HG03139 (cell line): ENCODE measurements at regions not wholly inside any gene's neighbourhood (a gene's known extent, or its start where the extent isn't known, plus 50 kb on each side); places are given as distances from the start of the nearest gene placed in this dataset.

Experiments used
- ATAC-seq: cut with Tn5 transposase; IDR thresholded peaks from one replicate; pipeline ENCODE4 v1.9.1; 2021; ENCODE audit not compliant: unreplicated experiment

GRCh38 chr6:124877468-124877867 is 84.8 kb upstream of the RNF217 start:
- no peak for ATAC-seq

DNA sequence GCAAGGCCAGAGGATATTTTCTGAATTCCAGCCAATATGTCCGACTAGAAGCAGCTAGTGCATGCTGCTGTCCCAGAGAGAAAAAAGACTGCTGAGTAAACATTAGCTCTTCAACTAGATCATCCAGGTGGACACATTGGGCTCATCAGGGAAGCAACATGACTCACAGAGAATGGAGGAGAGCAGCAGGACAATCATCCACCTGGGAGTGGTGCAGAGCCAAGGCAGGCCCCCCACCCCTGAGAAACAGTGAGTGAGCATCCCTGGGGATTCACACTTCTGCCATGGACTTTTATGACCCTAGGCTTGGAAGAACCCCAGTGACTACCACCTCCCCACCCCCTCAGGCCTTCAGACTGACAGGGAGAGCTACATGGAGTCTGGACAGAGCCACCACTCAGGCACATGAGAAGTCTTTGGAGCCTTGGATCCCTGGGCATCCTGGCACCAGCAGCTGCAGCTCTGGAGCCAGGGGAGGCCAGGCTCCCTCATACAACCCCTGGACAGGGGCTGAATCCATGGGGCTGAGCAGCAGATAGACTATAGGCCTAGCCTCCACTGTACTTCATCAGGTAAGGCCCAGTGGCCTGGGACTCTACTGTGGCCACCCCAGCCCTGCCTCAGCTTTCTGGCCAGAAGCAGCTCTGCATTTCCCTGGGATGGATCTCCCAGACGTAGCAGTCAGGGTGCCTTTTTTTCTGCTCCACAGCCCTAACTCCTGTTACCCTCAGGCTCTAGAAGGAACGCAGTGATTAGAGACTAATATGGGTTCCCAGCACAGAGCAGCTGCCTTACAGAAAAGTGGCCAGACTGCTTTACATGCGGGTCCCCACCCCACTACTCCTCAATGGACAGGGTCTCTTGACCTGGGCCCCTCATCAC is 82.9 kb upstream of the RNF217 start:
- ATAC-seq: no peak

DNA sequence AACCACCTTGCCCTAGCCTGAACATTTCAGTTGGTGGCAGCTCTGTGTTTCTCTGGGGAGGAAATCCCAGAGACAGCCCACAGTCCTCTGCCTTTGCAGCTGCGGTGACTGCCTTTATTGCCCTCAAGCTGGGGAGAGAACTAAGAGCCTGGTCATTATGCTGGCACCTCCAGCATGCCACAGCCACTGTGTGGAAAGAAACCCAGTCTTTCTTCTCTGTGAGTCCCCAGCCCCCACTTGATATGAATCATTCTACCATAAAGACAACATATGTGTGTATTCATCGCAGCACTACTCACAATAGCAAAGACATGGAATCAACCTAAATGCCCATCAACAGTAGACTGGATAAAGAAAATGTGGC is 82.3 kb upstream of the RNF217 start:
- no peak for ATAC-seq

DNA sequence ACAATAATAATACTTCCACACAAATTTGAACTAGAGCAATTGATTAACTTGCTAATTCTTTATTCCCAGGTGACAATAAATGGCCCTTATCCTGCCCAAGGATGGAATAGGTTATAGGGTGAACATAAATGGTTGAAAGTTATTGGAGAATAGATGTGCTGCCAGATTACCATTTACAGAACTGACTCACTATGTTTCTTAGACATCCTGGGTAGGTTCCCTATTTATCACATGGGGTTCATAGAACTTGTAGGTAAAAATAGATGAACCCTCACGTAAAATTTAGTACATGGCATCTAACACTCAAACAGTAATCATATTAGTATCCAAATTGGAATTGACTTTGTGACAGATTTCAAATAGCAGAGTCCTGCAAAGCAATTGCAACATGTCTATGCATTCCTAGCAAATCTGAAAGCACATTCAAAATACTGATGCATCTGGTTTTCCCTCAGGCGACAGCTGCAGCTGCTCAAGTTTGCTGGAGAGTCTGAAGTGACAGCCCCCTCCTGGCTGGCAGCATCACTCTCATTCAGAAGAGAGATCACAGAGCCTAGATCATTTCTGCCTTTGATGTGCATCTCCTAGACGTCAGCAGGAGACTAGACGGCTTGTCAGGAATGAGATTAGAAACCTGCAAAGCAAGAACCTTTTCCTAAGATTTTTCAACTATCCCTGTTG is 80.2 kb upstream of the RNF217 start:
- ATAC-seq: peak; percentile 69

- no peak for ATAC-seq
Observed at GRCh38 chr6:124882579-124883393, 79.5 kb upstream of the RNF217 start.

DNA sequence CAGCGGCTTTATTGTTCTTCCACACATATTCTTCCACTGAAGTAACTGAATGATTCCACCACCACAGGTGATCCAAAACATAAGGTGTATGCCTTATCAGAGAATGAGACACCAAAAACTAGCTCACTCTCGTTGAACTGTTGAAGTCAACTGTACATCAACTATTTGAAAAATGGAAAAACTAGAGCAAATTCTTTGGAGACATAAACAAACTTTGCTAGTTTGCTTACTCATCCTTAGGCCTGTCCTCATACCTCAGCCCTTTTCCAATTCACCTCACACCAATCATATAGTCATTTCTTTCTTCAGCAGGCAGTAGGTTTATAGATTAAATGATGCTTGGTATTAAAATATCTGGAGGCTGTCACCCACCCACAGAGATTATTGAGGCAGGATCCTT is 77.1 kb upstream of the RNF217 start:
- no peak for ATAC-seq

DNA sequence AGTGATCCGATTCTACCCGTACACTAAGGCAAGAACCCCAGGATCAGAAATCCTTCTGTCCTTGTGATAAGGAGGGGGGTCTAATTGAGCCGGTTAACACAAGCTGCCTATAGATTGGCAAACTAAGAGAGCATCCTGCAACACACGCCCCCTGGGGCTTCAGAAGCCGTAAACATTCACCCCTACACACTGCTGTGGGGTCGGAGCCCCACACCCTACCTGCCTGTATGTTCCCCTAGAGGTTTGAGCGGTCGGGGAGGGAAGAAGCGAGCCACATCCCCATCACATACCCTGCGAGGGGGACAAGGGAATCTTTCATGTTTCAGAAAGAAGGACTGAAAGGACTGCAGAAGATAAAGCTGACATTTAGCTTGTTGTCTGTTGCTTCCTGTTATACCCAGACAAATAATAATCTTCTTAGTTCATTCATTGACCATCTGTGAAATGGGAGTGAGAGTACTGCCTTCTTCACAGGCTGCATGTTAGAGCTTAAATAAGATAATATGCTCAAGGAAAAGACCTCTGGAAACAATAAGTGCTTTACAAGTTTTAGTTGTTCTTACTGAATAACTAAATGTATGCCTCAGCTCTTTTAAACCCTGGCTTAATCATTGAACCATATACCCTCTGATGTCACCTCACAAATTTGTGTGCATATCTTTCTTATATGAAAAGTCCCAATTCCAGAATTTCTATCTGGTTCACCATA is 74.2 kb upstream of the RNF217 start:
- ATAC-seq: peak; percentile 46

GRCh38 chr6:124888581-124889371 is 73.5 kb upstream of the RNF217 start:
- peak; percentile 55 for ATAC-seq

DNA sequence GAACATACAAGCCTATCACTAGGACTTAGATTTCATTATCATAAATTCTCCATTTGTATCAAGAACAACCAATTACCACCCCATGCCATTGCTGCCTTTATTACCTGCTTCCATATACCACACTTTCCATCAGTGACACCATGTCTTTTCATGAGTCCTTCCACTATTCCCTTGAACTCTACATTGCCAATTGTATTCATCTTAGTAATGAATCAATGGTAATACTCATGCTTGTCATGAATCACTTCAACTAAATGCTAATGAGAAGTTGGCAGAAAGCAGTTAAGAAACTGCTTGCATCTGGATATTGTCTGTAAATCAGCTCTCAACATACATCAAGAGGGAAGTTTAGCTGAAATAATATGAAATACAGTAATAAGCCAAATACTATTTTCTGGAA is 61.2 kb upstream of the RNF217 start:
- ATAC-seq: no peak

- ATAC-seq: no peak
Observed at GRCh38 chr6:124903797-124904196, 58.4 kb upstream of the RNF217 start.

GRCh38 chr6:124907596-124907995 is 54.6 kb upstream of the RNF217 start:
- no peak for ATAC-seq
